SK-MEL-5 (cell line): ENCODE measurements at regions not wholly inside any gene's neighbourhood (a gene's known extent, or its start where the extent isn't known, plus 50 kb on each side); places are given as distances from the start of the nearest gene placed in this dataset.

ENCODE experiments used
- DNase-seq: peaks from one replicate; pipeline ENCODE4 v3.0.0-alpha.2; 2016; ENCODE audit warnings: low read depth, low spot score
- in situ Hi-C: cut with HindIII; loops from 2 replicates; pipeline ENCODE4 v1.10.0; 2016; ENCODE audit warnings: low sequenced_read_pairs, high pct_unique_total_duplicates, low pct_unique_long_range_greater_than_20kb

- DNase-seq, result no peak
- in situ Hi-C loops, result no loop called here
Observed at GRCh38 chr14:101459551-101459900, 101.8 kb upstream of the DIO3 start.

- DNase-seq, result no peak
- in situ Hi-C loops, result no loop called here
Observed at GRCh38 chr14:101460521-101460920, 100.8 kb upstream of the DIO3 start.

GRCh38 chr14:101460986-101461750 lies 100.1 kb upstream of the DIO3 start:
- in situ Hi-C loops, result no loop called here
- DNase-seq, result no peak

GRCh38 chr14:101461891-101462290 lies 99.4 kb upstream of the DIO3 start:
- in situ Hi-C loops, result no loop called here
- DNase-seq, result no peak

GRCh38 chr14:101462726-101463565 lies 98.3 kb upstream of the DIO3 start:
- in situ Hi-C loops, result no loop called here
- peak; percentile 25 for DNase-seq

GRCh38 chr14:101463566-101464171 lies 97.6 kb upstream of the DIO3 start:
- DNase-seq, result no peak
- in situ Hi-C loops, result no loop called here

- no peak for DNase-seq
- in situ Hi-C loops, result no loop called here
Observed at GRCh38 chr14:101464310-101464983, 96.8 kb upstream of the DIO3 start.

- in situ Hi-C loops, result no loop called here
- no peak for DNase-seq
Observed at GRCh38 chr14:101464984-101465794, 96.1 kb upstream of the DIO3 start.

- DNase-seq, result no peak
- in situ Hi-C loops, result no loop called here
Observed at GRCh38 chr14:101465795-101466448, 95.4 kb upstream of the DIO3 start.

- in situ Hi-C loops, result no loop called here
- DNase-seq, result no peak
Observed at GRCh38 chr14:101466456-101467180, 94.7 kb upstream of the DIO3 start.

- in situ Hi-C loops, result no loop called here
- DNase-seq, result no peak
Observed at GRCh38 chr14:101467181-101467926, 93.9 kb upstream of the DIO3 start.

- no peak for DNase-seq
- in situ Hi-C loops, result no loop called here
Observed at GRCh38 chr14:101469382-101470247, 91.7 kb upstream of the DIO3 start.

- in situ Hi-C loops, result no loop called here
- no peak for DNase-seq
Observed at GRCh38 chr14:101470266-101470665, 91.0 kb upstream of the DIO3 start.

GRCh38 chr14:101471723-101472517 lies 89.4 kb upstream of the DIO3 start:
- DNase-seq, result no peak
- in situ Hi-C loops, result no loop called here
